GM18861 (cell line): ENCODE measurements at regions not wholly inside any gene's neighbourhood (a gene's known extent, or its start where the extent isn't known, plus 50 kb on each side); places are given as distances from the start of the nearest gene placed in this dataset.

Experiments
- ATAC-seq: cut with Tn5 transposase; IDR thresholded peaks from one replicate; pipeline ENCODE4 v1.9.1; 2021; ENCODE audit not compliant: unreplicated experiment

GRCh38 chr17:65370669-65371131 lies 190.7 kb downstream of the AXIN2 start:
- ATAC-seq = no peak

GRCh38 chr17:65368341-65368740 lies 193.1 kb downstream of the AXIN2 start:
- no peak for ATAC-seq

- no peak for ATAC-seq
Observed at GRCh38 chr17:65366102-65366844, 195.2 kb downstream of the AXIN2 start.

- ATAC-seq = no peak
Observed at GRCh38 chr17:65365169-65365568, 196.3 kb downstream of the AXIN2 start.

- ATAC-seq = no peak
Observed at GRCh38 chr17:65364438-65364837, 197.0 kb downstream of the AXIN2 start.

GRCh38 chr17:65362826-65363225 lies 198.6 kb downstream of the AXIN2 start:
- no peak for ATAC-seq

GRCh38 chr17:65360961-65361552 lies 200.4 kb downstream of the AXIN2 start:
- ATAC-seq = no peak

- ATAC-seq = no peak
Observed at GRCh38 chr17:65359016-65359415, 202.4 kb downstream of the AXIN2 start.

- no peak for ATAC-seq
Observed at GRCh38 chr17:65356536-65356935, 204.9 kb downstream of the AXIN2 start.

GRCh38 chr17:65355246-65355645 lies 206.2 kb downstream of the AXIN2 start:
- no peak for ATAC-seq

GRCh38 chr17:65349916-65350315 lies 211.5 kb downstream of the AXIN2 start:
- ATAC-seq = no peak

- ATAC-seq = no peak
Observed at GRCh38 chr17:65346166-65346565, 209.0 kb downstream of the RGS9 start.

- no peak for ATAC-seq
Observed at GRCh38 chr17:65345261-65346005, 208.3 kb downstream of the RGS9 start.

GRCh38 chr17:65340401-65340800 lies 203.2 kb downstream of the RGS9 start:
- ATAC-seq = no peak

GRCh38 chr17:65334406-65334805 lies 197.2 kb downstream of the RGS9 start:
- no peak for ATAC-seq

GRCh38 chr17:65332779-65333178 lies 195.6 kb downstream of the RGS9 start:
- ATAC-seq = no peak

GRCh38 chr17:65332375-65332774 lies 195.2 kb downstream of the RGS9 start:
- ATAC-seq = no peak

- no peak for ATAC-seq
Observed at GRCh38 chr17:65328567-65328966, 191.4 kb downstream of the RGS9 start.

- ATAC-seq = no peak
Observed at GRCh38 chr17:65324611-65325342, 187.6 kb downstream of the RGS9 start.

GRCh38 chr17:65323049-65323448 lies 185.9 kb downstream of the RGS9 start:
- ATAC-seq = no peak

- no peak for ATAC-seq
Observed at GRCh38 chr17:65320820-65321219, 183.7 kb downstream of the RGS9 start.
